ENCODE measurements at regions not wholly inside any gene's neighbourhood (a gene's known extent, or its start where the extent isn't known, plus 50 kb on each side); places are given as distances from the start of the nearest gene placed in this dataset.

DNA sequence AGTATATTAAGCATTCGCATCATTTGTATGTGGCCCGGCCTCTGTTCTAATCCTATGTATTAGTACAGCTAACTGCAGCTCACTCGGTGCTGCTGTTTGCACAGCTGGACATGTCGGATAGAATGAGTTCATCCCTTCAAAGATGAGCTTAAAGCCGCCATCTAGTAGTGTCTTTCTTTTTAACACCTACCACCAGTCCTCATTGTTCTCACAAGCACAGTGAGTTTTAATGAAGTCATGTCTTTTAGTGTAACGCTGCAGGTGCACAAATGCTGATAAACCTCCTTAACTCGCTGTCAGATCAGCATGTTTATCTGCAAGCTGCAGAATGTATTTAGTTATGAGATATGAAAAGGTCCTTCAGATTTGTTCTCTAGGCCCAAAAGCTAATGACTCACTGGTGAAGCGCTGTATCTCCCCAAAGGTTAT lies 247.5 kb downstream of the MTERF1 start:
- DNase-seq (ENCODE audit: low spot score), result no peak

DNA sequence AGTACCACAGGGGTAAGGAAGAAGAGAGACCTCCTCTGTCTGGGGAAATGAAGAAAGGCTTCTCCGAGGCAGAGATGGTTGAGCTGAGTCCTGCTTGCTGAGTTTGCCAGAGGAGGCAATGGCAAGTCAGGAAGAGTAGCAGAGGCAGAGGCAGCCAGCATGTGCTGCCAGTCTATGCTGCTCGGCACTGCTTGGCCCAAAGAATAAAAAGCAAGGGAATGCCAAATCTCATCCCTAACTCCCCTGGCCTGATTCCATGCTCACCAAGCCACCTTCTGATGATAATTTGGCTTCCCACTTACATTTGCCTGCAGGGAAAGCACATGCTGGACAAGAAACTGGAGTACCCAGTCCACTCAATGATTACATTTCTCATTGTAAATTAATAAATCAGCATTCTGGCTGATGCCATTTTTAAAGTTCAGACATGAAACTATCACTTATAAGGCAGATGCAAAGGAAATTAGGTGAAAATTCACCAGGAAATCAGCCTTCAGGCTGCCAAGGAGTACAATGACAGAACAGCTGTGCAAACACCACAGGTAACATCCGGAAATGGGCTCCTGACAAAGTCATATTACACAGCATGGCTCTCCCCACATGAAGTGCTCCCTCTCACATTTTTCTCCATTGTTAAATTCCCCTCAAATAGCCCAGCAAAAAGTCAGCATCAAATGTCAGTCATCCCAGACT lies 245.9 kb downstream of the MTERF1 start:
- DNase-seq (ENCODE audit: low spot score), result no peak

DNA sequence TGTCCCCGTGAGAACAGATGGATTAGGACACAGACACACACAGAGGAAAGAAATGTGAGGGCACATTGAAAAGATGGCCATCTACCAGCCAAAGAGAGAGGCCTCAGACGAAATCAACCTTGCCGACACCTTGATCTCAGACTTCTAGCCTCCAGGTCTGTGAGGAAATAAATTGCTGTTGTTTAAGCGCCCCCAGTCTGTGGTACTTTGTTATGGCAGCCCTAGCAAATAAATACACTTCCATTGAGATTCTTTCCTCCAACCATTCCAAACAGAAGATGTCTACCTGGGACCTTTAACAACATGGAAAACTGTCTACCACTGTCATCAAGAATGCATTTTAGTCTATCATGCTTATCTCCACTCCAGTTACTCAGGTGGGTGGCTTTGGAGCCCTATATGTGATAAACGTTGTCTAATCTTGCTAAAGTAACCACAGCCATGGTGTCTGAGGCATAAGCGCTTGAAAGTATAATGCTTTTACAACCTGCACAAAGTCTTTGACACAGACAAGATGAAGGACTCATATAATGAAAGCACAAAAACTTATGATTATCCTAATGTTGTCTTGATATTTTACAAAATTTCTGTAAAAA lies 244.3 kb downstream of the MTERF1 start:
- peak; percentile 25 for DNase-seq (ENCODE audit: low spot score)

DNA sequence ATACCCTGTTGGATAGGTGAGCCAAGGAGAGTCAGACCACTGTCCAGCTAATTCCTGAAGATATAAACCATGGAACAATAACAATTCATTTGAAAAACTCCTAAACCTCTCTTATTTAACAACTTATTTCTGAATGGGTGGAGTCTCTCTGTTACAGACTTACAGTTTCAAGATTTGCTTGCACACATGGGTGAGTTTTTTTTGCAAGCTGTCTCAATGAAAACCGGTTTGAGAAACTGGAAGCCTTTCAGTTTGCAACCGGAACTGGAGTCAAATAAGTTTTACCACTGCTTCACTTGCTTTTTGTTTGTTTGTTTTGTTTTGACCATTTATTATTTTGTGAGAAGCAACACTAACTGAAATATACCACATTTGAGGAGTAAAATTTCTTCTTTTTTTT lies 243.8 kb downstream of the MTERF1 start:
- no peak for DNase-seq (ENCODE audit: low spot score)

DNA sequence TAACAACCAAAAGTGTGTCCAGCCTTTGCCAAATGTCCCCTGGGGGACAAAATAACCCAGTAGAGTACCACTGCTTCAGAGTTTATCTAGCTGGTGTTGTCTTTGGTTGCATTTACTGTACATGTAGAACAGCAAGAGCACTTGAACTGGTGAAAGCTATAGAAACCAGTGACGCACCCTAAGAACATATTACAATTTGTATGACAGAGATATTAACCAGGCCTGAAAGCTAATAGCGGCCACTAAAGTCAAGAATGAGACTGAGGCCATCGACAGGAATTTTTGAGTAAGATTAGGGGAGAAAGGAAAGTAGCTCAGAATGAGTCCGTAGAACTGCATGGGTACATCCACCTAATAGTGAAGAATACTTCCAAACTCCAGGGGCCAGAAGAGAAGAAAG lies 236.2 kb downstream of the MTERF1 start:
- no peak for DNase-seq (ENCODE audit: low spot score)

DNA sequence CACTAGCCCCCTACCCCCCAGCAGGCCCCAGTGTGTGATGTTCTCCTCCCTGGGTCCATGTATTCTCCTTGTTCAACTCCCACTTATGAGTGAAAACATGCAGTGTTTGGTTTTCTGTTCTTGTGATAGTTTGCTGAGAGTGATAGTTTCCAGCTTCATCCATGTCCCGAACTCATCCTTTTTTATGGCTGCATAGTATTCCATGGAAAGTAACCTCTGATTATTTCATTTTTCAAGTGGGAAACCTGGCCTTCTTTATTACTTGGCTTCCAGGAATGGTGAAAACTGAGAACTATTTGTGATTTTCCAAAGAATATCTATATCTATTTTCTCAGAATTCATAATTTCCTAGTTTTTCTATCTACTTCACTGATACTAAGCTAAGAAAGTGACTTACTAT lies 235.0 kb downstream of the MTERF1 start:
- DNase-seq (ENCODE audit: low spot score), result no peak

DNA sequence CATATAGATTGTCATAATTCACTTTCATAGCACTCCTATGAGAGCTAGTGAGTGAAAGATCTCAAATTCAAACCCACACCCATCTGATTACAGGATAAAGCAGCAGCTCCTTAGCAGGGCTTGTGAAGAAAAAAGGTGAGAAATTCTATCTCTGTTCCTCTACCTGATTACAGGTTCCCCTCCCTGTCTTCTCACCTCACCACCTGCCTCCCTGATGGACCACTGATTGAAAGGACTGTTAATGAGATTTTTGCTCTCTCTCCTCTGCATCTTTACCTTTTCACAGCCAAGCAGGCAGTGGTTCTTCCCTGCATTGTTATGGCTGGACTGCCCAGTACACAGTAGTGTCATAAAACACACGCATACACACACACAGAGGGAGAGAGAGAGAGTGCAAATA lies 228.5 kb downstream of the MTERF1 start:
- no peak for DNase-seq (ENCODE audit: low spot score)

DNA sequence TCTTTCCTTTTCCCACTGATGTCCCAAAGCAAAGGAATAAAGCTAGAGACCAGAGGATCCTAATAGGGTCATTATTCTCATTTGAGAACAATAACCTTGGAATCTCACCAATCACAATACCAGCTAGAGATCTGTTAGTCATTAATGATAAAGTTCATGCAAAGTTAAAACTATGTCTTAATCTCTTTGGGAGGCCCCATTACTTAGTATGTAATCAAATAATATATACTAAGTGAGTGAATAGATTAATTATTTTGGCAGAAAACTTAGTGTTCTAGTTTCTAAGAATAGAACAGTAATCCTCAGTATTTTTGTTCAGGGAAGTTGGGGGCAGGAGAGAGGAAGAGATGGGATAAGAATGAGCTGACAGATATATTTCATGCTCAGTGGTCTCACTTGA lies 227.2 kb downstream of the MTERF1 start:
- DNase-seq (ENCODE audit: low spot score), result no peak

DNA sequence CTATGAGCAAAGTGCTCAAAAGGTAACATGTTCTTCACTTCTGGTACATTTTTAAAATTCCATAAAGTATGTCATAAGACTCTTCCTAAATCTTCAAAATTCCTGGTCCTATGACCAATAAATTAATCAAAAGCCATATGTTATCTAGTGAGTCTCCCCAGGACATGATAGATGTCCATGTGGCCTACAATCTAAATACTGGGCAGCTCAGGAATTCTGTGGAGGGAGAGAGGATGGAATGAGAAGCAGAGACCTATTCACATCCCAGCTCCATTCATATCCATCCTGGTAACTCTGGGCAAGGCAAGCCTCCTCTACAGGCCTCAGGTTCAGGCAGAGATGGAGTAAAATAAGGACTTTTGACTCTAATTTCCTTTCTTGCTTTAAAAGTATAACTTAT lies 224.8 kb downstream of the MTERF1 start:
- DNase-seq (ENCODE audit: low spot score), result no peak

DNA sequence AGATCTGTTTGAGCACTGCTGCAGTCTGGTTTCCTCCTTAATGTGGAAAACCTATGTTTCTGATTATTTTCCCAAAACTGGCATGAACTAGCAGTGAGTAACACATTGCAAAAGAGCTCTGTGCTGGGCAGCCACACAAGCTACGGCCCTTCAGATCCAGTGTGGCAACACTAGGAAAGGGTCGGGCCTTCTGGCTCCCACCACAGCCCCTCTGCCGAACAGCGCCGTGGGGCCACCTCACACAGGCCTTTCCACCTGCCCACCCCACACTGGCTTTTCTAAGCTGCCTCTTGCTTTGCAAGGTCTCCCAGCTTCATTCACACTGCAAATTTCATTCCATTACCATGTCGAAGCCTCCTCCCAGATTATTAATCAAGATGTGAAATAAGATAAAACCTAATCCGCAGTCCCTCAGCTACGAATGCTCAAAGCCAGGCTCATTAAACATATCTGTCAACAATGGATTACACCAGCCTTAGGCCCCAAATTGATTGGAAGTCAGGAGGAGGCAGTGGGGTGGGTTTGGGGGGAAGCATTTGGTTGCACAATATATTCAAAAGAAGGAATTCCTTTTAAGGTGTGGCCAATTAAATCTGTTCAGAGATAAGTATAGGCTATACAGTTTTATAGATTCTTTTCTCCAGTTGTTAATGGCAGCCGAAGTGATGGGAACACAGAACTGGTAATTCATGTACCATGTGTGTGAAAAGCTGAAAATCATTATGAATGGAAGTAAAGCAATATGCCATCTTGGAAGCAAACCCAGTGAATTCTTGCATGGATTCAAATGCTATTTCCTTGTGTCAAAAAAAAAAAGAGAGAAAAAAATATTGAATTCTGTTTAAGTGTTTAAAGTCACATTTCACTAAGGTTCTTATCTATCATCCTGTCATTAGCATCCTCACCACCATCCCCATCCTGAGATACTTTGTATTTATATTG lies 223.7 kb downstream of the MTERF1 start:
- DNase-seq (ENCODE audit: low spot score), result no peak

DNA sequence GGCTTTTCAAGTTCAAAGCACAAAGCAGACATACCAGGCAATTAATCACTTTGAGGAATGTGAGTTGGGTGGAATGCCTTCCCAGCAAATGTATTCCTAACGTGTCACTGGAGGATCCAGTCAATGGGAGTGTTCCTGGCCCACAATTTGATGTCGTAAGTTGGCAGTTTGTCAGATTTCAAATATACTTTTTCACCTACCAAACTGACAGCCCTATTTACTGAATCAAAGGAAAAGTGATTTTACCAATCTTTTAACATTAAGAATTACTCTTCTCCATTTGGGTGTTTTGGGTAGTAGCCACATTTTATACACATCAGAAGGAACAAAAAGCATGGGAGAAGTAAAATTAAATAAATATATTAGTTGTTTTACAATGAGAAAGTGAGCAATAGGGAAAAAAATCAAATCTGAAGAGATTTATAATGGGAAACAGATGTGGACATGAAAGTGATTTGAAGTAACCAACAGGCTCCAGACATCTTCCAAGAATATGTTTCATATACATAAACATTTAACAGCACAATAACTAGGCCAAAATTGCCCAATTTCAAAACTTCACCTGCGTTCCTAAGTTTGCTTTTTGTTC lies 222.9 kb downstream of the MTERF1 start:
- no peak for DNase-seq (ENCODE audit: low spot score)

DNA sequence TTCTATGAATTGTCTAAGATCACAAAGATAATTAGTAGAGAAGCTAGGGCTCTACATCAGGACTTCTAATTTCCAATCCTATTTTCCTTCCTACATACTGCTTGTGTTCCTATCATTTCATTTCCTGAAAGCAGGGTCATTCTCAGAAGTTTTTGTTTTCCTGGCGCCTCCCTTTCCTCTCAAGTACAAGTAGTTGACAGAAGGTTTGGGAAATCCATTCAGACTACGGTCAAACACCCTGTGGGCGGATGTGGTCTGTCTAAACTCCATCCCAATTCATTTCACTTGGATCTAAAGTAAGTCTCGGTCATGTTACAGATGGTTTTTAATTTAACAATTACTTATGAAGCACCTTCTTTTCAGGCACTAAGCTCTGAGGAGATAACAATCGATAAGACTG lies 221.4 kb downstream of the MTERF1 start:
- DNase-seq (ENCODE audit: low spot score), result no peak

DNA sequence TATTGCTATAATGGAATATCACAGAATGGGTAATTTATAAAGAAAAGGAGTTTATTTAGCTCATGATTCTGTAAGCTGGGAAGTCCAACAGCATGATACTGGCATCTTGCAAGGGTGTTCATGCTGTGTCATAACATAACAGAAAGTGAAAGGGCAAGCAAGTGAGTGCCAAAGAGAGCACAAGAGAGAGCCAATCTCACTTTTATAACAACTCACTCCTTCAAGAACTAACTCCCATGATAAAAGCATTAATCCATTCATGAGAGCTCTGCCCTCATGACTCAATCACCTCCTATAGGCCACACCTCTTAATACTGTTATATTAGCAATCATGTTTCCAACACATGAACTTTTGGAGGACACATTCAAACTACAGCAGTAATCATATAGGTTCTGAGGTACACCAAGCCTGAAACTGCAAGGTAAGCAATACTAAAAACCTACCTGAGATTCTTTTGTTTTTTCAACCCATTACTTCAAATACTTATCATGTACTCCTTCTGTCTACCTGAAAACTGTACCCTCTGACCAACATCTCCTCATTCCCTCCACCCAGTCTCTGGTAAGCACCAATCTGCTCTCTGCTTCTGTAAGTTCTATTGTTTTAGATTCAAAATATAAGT lies 219.7 kb downstream of the MTERF1 start:
- no peak for DNase-seq (ENCODE audit: low spot score)

DNA sequence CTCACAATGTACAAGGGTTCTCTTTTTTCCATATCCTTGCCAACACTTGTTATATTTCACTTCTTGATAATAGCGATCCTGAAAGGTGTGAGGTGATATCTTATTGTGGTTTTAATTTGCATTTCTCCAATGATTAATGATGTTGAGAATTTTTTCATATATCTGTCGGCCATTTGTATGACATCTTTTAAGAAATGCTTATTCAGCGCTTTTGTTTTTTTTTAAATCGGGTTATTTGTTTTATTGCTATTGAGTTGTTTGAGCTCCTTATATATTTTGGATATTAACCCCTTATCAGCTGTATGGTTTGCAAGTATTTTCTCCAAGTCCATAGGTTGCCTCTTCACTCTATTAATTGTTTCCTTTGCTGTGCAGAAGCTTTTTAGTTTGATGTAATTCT lies 218.8 kb downstream of the MTERF1 start:
- no peak for DNase-seq (ENCODE audit: low spot score)

DNA sequence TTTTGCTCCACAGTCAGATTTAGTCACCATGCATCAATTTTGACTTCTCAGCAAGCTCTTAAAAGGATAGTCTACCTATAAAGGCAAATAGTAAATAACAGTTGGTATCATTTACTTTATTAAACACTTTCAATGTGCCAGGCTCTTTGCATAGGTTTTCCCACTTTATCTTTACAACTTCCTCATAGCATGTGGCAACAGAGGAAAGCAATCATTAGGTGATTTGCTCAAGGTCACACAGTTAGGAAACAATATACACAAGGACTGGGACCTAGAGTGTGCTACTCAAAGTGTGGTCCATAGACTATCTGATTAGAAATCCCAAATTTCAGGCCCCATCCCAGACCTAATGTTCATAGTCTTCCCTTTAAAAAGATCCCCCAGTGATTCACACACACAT lies 212.3 kb downstream of the MTERF1 start:
- no peak for DNase-seq (ENCODE audit: low spot score)

DNA sequence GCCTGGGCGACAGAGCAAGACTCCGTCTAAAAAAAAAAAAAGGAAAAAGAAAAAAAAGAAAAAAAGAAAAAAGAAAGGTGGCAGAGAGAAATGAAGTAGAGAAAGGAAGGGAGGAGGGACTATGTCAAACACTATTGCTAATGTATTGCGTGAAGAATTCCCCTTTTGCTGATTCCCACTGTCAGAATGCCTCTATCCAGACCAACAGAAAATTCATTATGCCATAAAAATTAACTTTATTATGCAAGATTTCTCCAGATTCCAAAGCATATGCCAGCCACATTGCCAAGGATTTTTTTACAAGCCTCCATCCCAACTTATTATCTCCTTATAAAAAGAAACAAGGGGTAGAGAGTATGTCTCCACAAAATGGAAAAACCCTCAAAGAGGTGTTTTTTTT lies 209.3 kb downstream of the MTERF1 start:
- no peak for DNase-seq (ENCODE audit: low spot score)

DNA sequence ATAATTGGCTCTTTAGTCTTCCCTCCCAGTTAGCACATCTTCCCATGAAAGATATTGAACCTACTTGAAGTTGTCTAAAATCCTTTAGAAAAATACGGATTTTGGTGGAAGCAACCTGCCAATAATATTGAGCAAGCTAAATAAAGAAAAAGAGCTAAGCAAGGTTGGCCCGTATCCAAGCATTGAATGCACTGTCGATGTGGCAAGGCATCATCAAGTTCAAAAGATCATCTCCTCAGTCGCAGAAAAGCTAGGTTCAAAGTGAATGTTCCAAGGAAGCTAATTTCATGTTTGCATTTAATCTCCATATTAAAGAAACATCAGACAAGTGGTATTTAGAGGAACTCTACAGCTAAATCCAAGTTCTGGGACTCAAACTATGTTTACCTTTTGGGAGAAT lies 206.0 kb downstream of the MTERF1 start:
- DNase-seq (ENCODE audit: low spot score), result no peak

DNA sequence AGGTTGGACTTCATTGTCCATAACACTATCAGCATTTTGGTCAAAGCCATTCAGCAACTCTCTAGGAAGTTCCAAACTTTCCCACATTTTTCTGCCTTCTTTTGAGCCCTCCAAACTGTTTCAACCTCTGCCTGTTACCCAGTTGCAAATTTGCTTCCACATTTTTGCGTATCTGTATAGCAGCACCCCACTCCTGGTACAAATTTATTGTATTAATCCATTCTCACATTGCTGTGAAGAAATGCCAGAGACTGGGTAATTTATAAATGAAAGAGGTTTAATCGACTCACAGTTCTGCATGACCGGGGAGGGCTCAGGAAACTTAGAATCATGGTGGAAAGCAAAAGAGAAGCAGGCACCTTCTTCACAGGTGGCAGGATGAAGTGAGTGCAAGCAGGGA lies 198.8 kb downstream of the MTERF1 start:
- DNase-seq (ENCODE audit: low spot score), result no peak

DNA sequence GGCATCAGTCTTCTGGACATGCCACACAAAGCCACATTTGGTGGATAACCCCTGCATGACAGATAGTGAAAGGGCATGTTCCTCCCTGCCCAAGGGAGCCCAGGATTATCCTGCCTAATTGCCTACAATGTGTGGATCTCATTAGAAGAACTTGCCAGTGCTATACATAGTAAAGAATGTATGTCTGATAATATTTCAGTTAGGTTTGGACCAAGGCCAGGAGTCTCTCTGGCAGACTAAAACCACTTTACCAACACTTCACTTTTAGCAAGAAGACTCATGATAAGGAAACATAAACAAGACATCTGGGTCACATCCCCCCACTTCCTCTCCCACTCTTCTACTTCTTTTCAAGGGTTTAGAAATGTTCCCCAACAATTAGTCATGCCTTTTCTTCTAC lies 196.7 kb downstream of the MTERF1 start:
- DNase-seq (ENCODE audit: low spot score), result no peak

DNA sequence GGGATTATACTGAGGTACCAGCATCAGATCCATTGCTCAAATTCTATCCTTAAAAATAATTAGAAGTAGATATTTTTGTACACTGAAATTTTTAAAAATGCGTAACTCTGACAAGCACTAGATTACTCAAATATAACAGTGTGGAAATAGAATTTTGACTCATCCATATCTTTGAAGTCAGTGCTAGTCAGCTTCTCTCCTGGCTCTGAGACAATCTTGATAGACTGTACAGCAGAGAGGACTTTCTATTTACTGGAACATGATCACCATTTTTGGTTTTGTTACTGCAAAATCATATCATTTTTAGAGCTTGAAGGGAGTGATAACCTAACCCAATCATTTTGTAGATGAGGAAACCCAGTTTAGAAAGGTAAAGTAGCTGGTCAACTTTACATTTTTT lies 195.0 kb downstream of the MTERF1 start:
- no peak for DNase-seq (ENCODE audit: low spot score)

DNA sequence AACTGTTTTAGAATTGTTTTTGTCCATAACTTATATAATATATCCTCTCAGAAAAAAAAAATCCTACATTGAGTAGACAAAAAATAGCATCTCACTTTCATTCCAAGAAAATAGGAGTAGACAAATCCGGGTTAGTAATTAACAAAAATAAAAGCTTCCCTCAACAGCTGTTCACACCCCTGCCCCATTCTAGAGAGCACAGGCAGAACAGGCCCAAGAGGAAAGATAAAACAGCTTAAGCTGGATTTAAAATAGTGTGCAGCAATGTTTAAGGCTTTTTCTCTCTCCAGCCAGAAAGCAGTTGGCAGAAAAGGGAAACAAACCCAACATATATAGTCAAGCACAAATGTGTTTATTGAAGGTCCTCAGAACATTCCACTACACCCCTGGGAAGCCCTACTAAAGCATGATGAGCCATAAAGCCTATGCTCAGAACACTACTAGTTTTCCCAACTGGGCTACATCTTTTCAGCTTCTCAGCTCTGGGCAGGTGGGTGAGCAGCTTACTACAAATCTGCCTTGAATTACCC lies 189.9 kb downstream of the MTERF1 start:
- DNase-seq (ENCODE audit: low spot score), result no peak

DNA sequence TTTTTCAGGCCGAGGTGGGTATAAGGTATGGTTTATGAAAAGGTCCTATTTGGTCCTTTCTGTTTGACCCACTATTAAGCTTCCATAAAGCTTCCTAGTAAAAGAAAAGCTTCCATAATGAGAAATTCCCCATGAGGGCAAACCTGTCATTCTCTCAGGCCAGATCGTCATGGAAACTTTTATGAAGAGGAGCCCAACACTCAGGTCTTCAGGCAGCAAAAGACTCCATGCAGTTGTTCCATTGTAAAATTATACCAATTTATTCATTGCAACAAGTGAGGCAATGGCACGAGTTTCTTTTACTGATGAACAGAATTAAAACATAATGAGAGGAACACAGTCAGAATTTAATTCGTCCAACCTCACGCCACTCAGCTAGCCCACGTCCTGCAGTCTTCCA lies 188.6 kb downstream of the MTERF1 start:
- DNase-seq (ENCODE audit: low spot score), result no peak

Data from pons (tissue), 1 donor.